Astrocyte of the spinal cord (primary cell): ENCODE measurements at regions not wholly inside any gene's neighbourhood (a gene's known extent, or its start where the extent isn't known, plus 50 kb on each side); places are given as distances from the start of the nearest gene placed in this dataset.

Source experiments
- DNase-seq: peaks from one replicate; pipeline ENCODE4 v3.0.0; 2011; ENCODE audit warnings: low read depth, low spot score
- H3K4me3 ChIP-seq: 2 replicates; pipeline ENCODE4 v1.5.1; 2011; ENCODE audit warnings: low read depth, mild to moderate bottlenecking, low read length, moderate library complexity
- CTCF ChIP-seq: IDR thresholded peaks from 2 replicates; pipeline ENCODE4 v1.5.1; 2012; ENCODE audit warnings: low read depth, mild to moderate bottlenecking, low read length, inconsistent platforms
- in situ Hi-C: cut with HindIII; loops from 2 replicates; pipeline ENCODE4 v1.10.0; 2017; ENCODE audit warnings: low sequenced_read_pairs

- H3K4me3 ChIP-seq = no peak overlapping the region
- in situ Hi-C loops = no loop called here
- no peak for TF ChIP-seq CTCF
- no peak for DNase-seq
Observed at GRCh38 chr5:123907349-123907748, 395.4 kb downstream of the CSNK1G3 start.

DNA sequence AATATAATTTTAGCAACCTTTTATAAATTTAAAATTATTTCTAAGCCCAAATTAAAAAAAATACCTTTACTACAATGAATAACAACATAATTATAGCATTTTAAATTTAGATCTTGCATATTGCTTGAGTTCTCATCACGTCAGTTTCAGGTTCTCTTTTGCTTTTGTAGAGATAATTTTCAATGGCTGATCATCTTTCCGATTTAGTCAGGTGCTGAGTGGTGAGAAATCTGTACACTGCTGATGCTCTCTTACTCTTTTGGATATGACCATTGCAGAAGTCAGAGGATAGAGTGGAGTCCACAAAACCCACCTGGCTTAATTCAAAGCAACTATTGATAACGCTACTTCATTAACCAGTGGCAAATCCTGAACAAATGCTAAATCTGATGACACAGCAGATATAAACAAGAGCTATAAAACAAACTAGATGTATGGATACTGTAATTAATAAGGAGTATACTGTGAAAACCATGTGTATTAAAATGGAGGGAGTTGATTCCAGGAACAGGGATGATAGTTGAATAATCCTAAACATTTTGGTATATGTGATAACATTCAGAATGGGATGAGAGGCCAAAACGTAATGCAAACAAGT, 394.8 kb downstream of the CSNK1G3 start:
- no peak overlapping the region for H3K4me3 ChIP-seq
- in situ Hi-C loops = no loop called here
- no peak for TF ChIP-seq CTCF
- no peak for DNase-seq

DNA sequence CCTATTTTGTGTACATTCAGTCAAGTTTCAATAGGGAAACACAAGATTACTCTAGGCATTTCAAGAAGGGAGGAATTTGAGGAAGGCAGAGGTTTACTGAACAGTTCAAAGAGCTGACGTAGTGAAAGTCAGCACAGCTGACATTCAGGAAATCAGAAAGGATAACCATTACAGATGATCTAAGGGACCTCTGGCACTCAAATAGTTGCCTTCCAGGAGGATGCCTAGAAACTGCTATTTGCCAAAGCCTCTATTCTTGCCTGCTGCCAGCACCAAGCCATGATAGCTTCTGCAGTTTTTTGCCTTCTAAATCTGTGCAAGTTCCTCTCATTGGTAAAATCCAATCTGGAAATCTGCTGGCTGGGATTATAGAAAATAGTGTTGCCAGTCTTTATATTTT, 373.1 kb downstream of the CSNK1G3 start:
- in situ Hi-C loops = no loop called here
- DNase-seq = no peak
- no peak overlapping the region for H3K4me3 ChIP-seq
- TF ChIP-seq CTCF = no peak

DNA sequence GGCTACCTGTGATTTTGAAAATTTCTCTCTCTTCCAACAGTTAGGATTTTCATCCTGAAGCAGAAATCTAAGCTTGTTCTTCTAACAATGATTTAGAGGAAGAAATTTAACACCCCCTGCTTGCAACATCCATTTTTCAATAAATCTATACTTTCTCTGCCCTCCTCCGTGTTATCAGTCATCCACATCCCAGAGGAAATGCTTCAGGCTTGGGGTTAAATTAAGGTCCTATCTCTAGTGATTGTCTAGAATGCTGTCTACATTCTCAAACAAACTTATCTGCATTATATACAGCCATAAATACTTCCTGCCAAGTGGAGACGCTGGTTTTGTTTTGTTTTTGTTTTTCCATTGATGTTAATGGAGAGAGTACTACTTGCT, 371.0 kb downstream of the CSNK1G3 start:
- TF ChIP-seq CTCF = no peak
- peak; percentile 4 for DNase-seq
- in situ Hi-C loops = no loop called here
- no peak overlapping the region for H3K4me3 ChIP-seq

GRCh38 chr5:123882319-123882964, 370.5 kb downstream of the CSNK1G3 start:
- in situ Hi-C loops = no loop called here
- no peak for TF ChIP-seq CTCF
- peak; percentile 5 for DNase-seq
- no peak overlapping the region for H3K4me3 ChIP-seq

- TF ChIP-seq CTCF = no peak
- no peak overlapping the region for H3K4me3 ChIP-seq
- in situ Hi-C loops = no loop called here
- peak; percentile 32 for DNase-seq
Observed at GRCh38 chr5:123881759-123882244, 369.8 kb downstream of the CSNK1G3 start.
